Stimulated activated memory B cell treated with anti-CD40 and anti-IgM and Interleukin-4, amounts not matched to agents 10 μg/mL and 1 μg/mL and 100 μg/mL, for 72 hours (primary cell): ENCODE measurements at regions not wholly inside any gene's neighbourhood (a gene's known extent, or its start where the extent isn't known, plus 50 kb on each side); places are given as distances from the start of the nearest gene placed in this dataset.
"Not testable (repeated sequence)": the region's sequence is repeated elsewhere in the genome, so short reads cannot be mapped to it uniquely, and the experiment has no call there.

Experiments used
- ATAC-seq: fragments of 150-1000 bp; cut with Tn5 transposase; 2 replicates; pipeline ENCODE4 v1.10.0; 2021
- H3K27ac Mint-ChIP-seq: one replicate; pipeline ENCODE4 v1.8.0; 2022; ENCODE audit warnings: mild to moderate bottlenecking, mixed read lengths
- H3K27me3 Mint-ChIP-seq: one replicate; pipeline ENCODE4 v1.8.0; 2022; ENCODE audit warnings: mixed read lengths
- H3K36me3 Mint-ChIP-seq: one replicate; pipeline ENCODE4 v1.8.0; 2022; ENCODE audit warnings: mixed read lengths
- H3K4me1 Mint-ChIP-seq: one replicate; pipeline ENCODE4 v1.8.0; 2022; ENCODE audit warnings: mixed read lengths
- H3K4me3 Mint-ChIP-seq: one replicate; pipeline ENCODE4 v1.8.0; 2022; ENCODE audit warnings: mild to moderate bottlenecking, moderate library complexity, mixed read lengths
- H3K9me3 Mint-ChIP-seq: one replicate; pipeline ENCODE4 v1.8.0; 2022; ENCODE audit warnings: mixed read lengths

DNA sequence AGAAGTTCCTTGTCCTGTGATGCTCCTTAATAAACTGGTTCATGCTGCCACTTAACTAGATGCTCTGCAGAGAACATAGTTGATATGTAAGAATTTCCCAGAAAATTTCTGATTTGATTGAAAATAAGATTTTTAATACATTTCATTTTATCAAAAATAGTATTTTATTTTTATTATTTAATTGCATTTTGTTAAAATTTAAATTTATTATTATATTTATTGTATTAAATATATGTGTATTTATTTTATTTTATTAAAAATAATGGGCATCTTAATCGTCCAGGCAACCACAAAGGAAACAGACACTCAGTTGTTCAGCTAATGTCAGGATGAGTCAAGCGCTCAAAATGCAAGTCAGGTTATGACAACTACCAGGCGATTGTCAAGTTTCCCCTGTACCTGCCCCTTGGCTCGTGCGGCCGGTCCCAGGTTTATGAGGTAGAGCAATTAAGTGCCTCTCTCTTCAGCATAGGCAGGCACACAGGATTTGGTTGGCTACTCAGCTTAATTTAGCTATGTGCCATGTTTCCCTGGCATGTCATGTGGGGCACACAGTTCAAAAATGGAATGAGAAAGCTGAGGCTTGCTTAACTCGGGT lies 361.2 kb downstream of the RND3 start:
- no peak for ATAC-seq
- Mint-ChIP-seq H3K4me1 (no peaks in the 10 kb centered on the region), H3K9me3 (peaks cover 8% of the 10 kb centered on the region), H3K4me3 (no peak overlapping the region), H3K36me3 (no peaks in the 10 kb centered on the region), H3K27me3 (no peaks in the 10 kb centered on the region), H3K27ac (no peak overlapping the region)

- no peaks in the 10 kb centered on the region for H3K36me3 Mint-ChIP-seq
These were observed 361.8 kb downstream of the RND3 start for GRCh38 chr2:150125708-150126107.

GRCh38 chr2:150125188-150125587 lies 362.3 kb downstream of the RND3 start:
- H3K27ac Mint-ChIP-seq: no peak overlapping the region
- H3K4me1 Mint-ChIP-seq: no peaks in the 10 kb centered on the region
- no peaks in the 10 kb centered on the region for H3K36me3 Mint-ChIP-seq
- no peak overlapping the region for H3K4me3 Mint-ChIP-seq
- peaks cover 8% of the 10 kb centered on the region for H3K9me3 Mint-ChIP-seq
- H3K27me3 Mint-ChIP-seq: no peaks in the 10 kb centered on the region
- ATAC-seq: no peak

More at GRCh38 chr2:150125708-150126107, 361.8 kb downstream of the RND3 start:
- Mint-ChIP-seq H3K27ac (no peak overlapping the region), H3K4me1 (no peaks in the 10 kb centered on the region), H3K27me3 (no peaks in the 10 kb centered on the region), H3K9me3 (peaks cover 8% of the 10 kb centered on the region), H3K4me3 (no peak overlapping the region)
- no peak for ATAC-seq

DNA sequence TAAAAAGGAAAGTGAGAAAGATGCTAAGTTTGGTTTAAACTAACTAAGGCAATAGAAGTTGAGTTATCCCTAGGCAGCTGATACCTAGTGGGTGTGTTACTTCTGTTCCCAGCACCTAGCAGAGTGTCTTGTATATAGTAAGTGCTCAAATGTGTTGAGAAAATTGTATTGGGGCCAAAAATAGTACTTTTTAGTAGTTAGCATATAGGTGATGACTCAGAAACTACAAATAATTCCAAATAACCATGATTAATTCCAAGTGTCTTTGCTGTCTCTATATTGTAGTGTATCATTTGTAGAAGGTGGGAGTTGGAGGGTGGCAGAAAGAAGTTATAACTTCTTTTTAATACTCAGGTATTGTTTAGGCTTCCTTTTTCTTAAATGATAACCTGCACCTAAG lies 362.7 kb downstream of the RND3 start:
- no peaks in the 10 kb centered on the region for H3K27me3 Mint-ChIP-seq
- H3K27ac Mint-ChIP-seq: no peak overlapping the region
- H3K9me3 Mint-ChIP-seq: peaks cover 8% of the 10 kb centered on the region
- H3K4me1 Mint-ChIP-seq: no peaks in the 10 kb centered on the region
- no peak for ATAC-seq
- no peak overlapping the region for H3K4me3 Mint-ChIP-seq
- H3K36me3 Mint-ChIP-seq: no peaks in the 10 kb centered on the region

DNA sequence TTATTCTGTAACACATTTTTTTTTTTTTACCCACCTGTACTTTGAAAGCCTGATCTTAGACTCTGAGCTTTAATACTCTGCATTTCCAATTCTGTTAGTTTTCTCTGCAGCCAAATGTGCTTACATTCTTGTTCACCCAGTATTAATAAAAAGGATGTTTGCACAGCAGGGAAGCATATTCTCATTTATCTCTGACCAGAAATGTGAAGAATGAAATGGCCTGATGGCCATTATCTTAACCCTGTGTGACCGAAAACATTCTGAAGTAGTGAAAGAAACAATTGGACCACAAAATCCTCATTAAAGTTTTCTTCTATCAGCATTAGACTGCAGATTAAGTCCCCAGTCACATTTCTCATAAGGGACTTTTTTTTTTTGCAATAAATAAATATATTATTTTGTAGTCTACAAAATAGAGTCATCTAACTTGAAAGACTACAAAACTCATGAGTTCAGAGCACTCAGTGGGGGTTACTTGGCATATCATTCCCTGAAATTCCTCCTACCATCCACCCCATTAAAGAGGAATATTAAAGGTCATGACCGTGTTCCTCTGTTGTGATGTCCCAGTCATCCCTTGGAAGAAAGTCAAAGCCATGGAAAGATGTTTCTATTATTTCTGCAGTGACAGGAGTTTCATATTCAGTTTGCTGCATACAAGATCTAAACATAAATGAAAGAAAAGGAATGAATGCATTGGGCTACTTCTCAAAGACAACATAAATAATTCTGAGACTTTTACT lies 364.4 kb downstream of the RND3 start:
- Mint-ChIP-seq H3K36me3 (no peaks in the 10 kb centered on the region), H3K27me3 (no peaks in the 10 kb centered on the region), H3K4me3 (no peak overlapping the region), H3K4me1 (no peaks in the 10 kb centered on the region), H3K9me3 (no peaks in the 10 kb centered on the region), H3K27ac (no peak overlapping the region)
- ATAC-seq: no peak

- H3K36me3 Mint-ChIP-seq: no peaks in the 10 kb centered on the region
- H3K4me1 Mint-ChIP-seq: no peaks in the 10 kb centered on the region
- no peaks in the 10 kb centered on the region for H3K27me3 Mint-ChIP-seq
- H3K9me3 Mint-ChIP-seq: no peaks in the 10 kb centered on the region
- no peak for ATAC-seq
- no peak overlapping the region for H3K4me3 Mint-ChIP-seq
- no peak overlapping the region for H3K27ac Mint-ChIP-seq
These were observed 365.3 kb downstream of the RND3 start for GRCh38 chr2:150122156-150122555.

DNA sequence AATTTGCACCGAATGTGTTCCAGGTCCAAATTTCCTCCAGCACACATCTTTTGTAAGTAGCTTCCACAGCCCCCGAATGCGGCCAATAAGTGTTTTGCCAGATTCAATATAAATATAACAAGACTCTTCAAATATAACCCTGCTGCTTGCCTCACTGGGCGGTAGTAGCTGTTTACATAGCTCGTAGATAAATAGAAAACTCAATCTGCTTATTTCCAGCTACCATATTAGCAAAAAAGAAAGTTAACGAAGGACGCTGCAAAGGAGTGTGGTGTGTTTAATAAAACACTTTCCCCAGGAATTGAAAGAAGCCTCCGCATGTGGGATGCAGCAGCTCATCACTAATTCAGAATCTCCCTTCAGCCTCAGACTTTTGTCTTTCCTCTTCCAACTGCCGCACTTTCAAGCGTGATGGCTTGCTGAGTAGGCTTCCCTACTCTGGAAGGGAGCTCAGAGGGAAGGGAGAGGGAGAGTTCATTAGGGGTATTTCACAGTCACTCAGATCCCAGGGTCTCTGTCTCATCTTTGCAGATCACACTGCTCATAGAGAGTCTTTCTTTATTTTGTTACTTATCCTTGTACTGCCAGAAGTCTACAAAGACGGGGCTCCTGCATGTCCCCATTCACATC lies 367.0 kb downstream of the RND3 start:
- no peak overlapping the region for H3K4me3 Mint-ChIP-seq
- no peak for ATAC-seq
- no peaks in the 10 kb centered on the region for H3K27me3 Mint-ChIP-seq
- H3K27ac Mint-ChIP-seq: no peak overlapping the region
- no peaks in the 10 kb centered on the region for H3K9me3 Mint-ChIP-seq
- H3K4me1 Mint-ChIP-seq: no peaks in the 10 kb centered on the region
- no peaks in the 10 kb centered on the region for H3K36me3 Mint-ChIP-seq

- Mint-ChIP-seq H3K4me1 (no peaks in the 10 kb centered on the region), H3K36me3 (no peaks in the 10 kb centered on the region), H3K27me3 (no peaks in the 10 kb centered on the region), H3K9me3 (no peaks in the 10 kb centered on the region), H3K27ac (no peak overlapping the region), H3K4me3 (no peak overlapping the region)
- no peak for ATAC-seq
These were observed 367.6 kb downstream of the RND3 start for GRCh38 chr2:150119819-150120218.

DNA sequence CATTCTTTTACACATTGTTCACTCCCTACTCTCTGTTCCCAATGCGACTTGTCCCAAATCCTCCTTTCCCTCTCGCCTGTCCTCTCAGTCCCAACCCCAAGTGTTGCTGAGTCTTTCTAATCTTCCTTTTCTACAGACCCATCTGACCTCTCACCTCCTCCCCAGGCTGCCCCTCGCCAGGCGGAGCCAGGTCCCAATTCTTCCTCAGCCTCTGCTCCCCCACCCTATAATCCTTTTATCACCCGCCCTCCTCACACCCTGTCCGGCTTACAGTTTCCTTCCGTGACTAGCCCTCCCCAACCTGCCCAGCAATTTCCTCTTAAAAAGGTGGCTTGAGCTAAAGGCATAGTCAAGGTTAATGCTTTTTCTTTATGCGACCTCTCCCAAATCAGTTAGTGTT lies 373.4 kb downstream of the RND3 start:
- not testable (repeated sequence) for H3K4me3 Mint-ChIP-seq, H3K4me1 Mint-ChIP-seq, H3K9me3 Mint-ChIP-seq, ATAC-seq, H3K27ac Mint-ChIP-seq, H3K27me3 Mint-ChIP-seq, H3K36me3 Mint-ChIP-seq

- no peak overlapping the region for H3K27ac Mint-ChIP-seq
- no peaks in the 10 kb centered on the region for H3K27me3 Mint-ChIP-seq
- H3K4me1 Mint-ChIP-seq: no peaks in the 10 kb centered on the region
- H3K9me3 Mint-ChIP-seq: no peaks in the 10 kb centered on the region
- no peaks in the 10 kb centered on the region for H3K36me3 Mint-ChIP-seq
- ATAC-seq: no peak
- H3K4me3 Mint-ChIP-seq: no peak overlapping the region
These were observed 376.9 kb downstream of the RND3 start for GRCh38 chr2:150110548-150110947.

DNA sequence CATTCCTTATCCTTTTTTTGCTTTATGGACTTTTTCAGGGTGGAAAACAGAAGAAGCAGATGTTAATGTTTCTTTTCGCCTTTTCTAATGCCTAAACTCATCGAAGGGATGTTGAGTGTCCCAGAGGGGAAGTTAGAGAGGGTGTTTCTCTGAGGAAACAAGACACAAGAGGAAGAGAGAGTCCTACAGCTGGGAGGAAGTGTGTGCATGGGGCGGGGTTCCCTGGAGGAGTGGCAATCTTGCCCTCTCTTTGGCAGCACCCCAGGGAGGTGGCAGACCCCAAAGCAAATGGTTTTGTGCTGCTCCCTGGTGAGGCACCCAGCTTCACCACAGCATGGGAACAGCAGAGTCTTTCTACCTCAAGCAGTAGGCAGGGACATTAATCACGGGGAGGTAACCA lies 377.6 kb downstream of the RND3 start:
- Mint-ChIP-seq H3K9me3 (no peaks in the 10 kb centered on the region), H3K27me3 (no peaks in the 10 kb centered on the region), H3K4me1 (no peaks in the 10 kb centered on the region), H3K4me3 (no peak overlapping the region), H3K36me3 (no peaks in the 10 kb centered on the region), H3K27ac (no peak overlapping the region)
- no peak for ATAC-seq

GRCh38 chr2:150109028-150109427 lies 378.4 kb downstream of the RND3 start:
- no peak overlapping the region for H3K4me3 Mint-ChIP-seq
- H3K27me3 Mint-ChIP-seq: no peaks in the 10 kb centered on the region
- H3K36me3 Mint-ChIP-seq: no peaks in the 10 kb centered on the region
- no peaks in the 10 kb centered on the region for H3K9me3 Mint-ChIP-seq
- ATAC-seq: no peak
- no peaks in the 10 kb centered on the region for H3K4me1 Mint-ChIP-seq
- H3K27ac Mint-ChIP-seq: no peak overlapping the region

DNA sequence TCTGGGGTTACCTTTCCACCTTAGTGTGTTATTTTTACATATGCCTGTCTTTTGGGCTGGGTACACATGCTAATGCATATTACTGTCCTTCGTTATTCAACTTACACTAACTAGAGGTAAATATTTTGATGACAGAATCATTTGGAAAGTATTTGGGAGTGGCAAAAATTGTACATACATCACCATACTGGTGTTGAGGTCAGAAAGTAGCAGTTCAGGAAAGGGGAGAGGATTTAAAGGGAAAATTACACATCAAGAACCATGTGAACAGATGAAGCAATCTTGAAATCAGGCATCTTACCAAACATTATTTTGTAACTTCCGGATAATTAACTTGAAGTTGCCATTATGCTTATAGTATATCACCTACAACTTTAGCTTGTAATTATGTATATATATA lies 379.7 kb downstream of the RND3 start:
- H3K36me3 Mint-ChIP-seq: no peaks in the 10 kb centered on the region
- no peak for ATAC-seq
- no peaks in the 10 kb centered on the region for H3K4me1 Mint-ChIP-seq
- H3K4me3 Mint-ChIP-seq: no peak overlapping the region
- no peak overlapping the region for H3K27ac Mint-ChIP-seq
- no peaks in the 10 kb centered on the region for H3K9me3 Mint-ChIP-seq
- no peaks in the 10 kb centered on the region for H3K27me3 Mint-ChIP-seq

GRCh38 chr2:150107170-150107569 lies 380.3 kb downstream of the RND3 start:
- Mint-ChIP-seq H3K4me3 (no peak overlapping the region), H3K36me3 (no peaks in the 10 kb centered on the region), H3K27me3 (no peaks in the 10 kb centered on the region), H3K9me3 (no peaks in the 10 kb centered on the region), H3K27ac (no peak overlapping the region), H3K4me1 (no peaks in the 10 kb centered on the region)
- ATAC-seq: no peak

- Mint-ChIP-seq H3K27ac (no peak overlapping the region), H3K4me1 (no peaks in the 10 kb centered on the region), H3K36me3 (no peaks in the 10 kb centered on the region), H3K4me3 (no peak overlapping the region), H3K9me3 (no peaks in the 10 kb centered on the region), H3K27me3 (no peaks in the 10 kb centered on the region)
- no peak for ATAC-seq
These were observed 385.5 kb downstream of the RND3 start for GRCh38 chr2:150101947-150102346.

GRCh38 chr2:150100834-150101233 lies 386.6 kb downstream of the RND3 start:
- Mint-ChIP-seq H3K4me1 (no peaks in the 10 kb centered on the region), H3K27me3 (no peaks in the 10 kb centered on the region), H3K27ac (no peak overlapping the region), H3K9me3 (no peaks in the 10 kb centered on the region), H3K4me3 (no peak overlapping the region), H3K36me3 (no peaks in the 10 kb centered on the region)
- ATAC-seq: no peak
